ENCODE measurements at regions not wholly inside any gene's neighbourhood (a gene's known extent, or its start where the extent isn't known, plus 50 kb on each side); places are given as distances from the start of the nearest gene placed in this dataset.

DNA sequence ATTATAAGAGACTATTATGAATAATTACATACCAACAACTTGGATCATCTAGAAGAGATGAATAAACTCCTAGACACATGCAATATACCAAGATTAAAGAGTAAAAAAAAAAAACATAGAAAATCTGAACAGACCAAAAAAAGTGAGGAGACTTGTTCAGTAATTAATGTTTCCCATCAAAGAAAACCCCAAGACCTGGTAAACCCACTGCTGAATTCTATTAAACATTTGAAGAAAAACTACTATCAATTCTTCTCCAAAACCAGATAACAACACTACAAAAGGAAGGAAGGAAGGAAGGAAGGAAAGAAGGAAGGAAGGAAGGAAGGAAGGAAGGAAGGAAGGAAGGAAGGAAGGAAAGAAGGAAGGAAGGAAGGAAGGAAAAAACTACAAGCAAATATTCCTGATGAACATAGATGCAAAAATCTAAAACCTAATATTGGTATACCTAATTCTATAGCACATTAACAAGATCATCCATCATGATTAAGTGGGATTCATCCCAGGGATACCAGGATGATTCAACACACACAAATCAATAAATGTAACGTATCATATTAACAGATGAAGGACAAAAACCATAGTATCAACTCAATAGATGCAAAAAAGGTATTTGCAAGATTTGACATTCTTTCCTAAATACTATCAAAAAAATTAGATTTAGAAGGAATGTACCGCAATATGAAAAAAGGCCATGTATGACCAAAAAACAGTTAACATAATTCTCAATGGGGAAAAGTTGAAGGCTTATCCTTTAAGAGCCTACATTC is 445.5 kb downstream of the KCNH5 start:
- DNase-seq (ENCODE audit: extremely low spot score): no peak
- ChIA-PET CTCF (no interaction called here), POLR2A (no interaction called here)
- TF ChIP-seq CTBP1 (IDR thresholded peaks at IDR 0.05; ENCODE audit: borderline replicate concordance) (no peak), L3MBTL2 (conservative IDR thresholded peaks at IDR 0.05) (no peak), ARNT (IDR thresholded peaks at IDR 0.05) (no peak), BHLHE40 (IDR thresholded peaks at IDR 0.05; ENCODE audit: borderline replicate concordance) (no peak), FOXM1 (IDR thresholded peaks at IDR 0.05; ENCODE audit: borderline replicate concordance) (no peak), ELF4 (IDR thresholded peaks at IDR 0.05) (no peak), HDGF (IDR thresholded peaks at IDR 0.05; ENCODE audit: borderline replicate concordance) (no peak), LEF1 (IDR thresholded peaks at IDR 0.05; ENCODE audit: borderline replicate concordance) (no peak), TARDBP (IDR thresholded peaks at IDR 0.05) (no peak), SUZ12 (IDR thresholded peaks at IDR 0.05) (no peak), ZNF384 (IDR thresholded peaks at IDR 0.05) (no peak), FOXK2 (IDR thresholded peaks at IDR 0.05) (no peak), FOXA1 (IDR thresholded peaks at IDR 0.05) (no peak), SP1 (IDR thresholded peaks at IDR 0.05) (no peak), NFRKB (IDR thresholded peaks at IDR 0.05) (no peak)
- TF ChIP-seq, protein P1, sequence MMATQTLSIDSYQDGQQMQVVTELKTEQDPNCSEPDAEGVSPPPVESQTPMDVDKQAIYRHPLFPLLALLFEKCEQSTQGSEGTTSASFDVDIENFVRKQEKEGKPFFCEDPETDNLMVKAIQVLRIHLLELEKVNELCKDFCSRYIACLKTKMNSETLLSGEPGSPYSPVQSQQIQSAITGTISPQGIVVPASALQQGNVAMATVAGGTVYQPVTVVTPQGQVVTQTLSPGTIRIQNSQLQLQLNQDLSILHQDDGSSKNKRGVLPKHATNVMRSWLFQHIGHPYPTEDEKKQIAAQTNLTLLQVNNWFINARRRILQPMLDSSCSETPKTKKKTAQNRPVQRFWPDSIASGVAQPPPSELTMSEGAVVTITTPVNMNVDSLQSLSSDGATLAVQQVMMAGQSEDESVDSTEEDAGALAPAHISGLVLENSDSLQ (IDR thresholded peaks at IDR 0.05): no peak

DNA sequence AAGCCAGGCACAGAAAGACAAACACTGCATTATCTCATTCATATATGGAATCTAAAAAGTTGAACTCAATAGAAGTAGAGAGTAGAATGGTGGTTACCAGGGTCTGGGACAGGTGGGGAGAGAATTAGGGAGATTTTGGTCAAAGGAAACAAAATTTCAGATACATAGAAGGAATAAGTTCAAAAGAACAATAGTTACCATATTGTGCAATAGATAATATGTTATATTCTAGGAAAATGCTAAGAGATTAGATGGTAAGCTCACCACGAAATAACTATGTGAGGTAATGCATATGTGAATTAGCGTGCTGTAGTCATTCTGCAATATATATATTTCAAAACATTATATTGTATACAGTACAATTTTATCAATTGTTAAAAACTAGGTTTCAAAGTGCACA is 442.5 kb downstream of the KCNH5 start:
- ChIA-PET CTCF (no interaction called here), POLR2A (no interaction called here)
- TF ChIP-seq TARDBP (IDR thresholded peaks at IDR 0.05) (no peak), CTBP1 (IDR thresholded peaks at IDR 0.05; ENCODE audit: borderline replicate concordance) (no peak), FOXA1 (IDR thresholded peaks at IDR 0.05) (no peak), L3MBTL2 (conservative IDR thresholded peaks at IDR 0.05) (no peak), NFRKB (IDR thresholded peaks at IDR 0.05) (no peak), ARNT (IDR thresholded peaks at IDR 0.05) (no peak), LEF1 (IDR thresholded peaks at IDR 0.05; ENCODE audit: borderline replicate concordance) (no peak), ELF4 (IDR thresholded peaks at IDR 0.05) (no peak), SUZ12 (IDR thresholded peaks at IDR 0.05) (no peak), SP1 (IDR thresholded peaks at IDR 0.05) (no peak)
- TF ChIP-seq, protein P1 (IDR thresholded peaks at IDR 0.05): no peak
- DNase-seq (ENCODE audit: extremely low spot score): no peak

DNA sequence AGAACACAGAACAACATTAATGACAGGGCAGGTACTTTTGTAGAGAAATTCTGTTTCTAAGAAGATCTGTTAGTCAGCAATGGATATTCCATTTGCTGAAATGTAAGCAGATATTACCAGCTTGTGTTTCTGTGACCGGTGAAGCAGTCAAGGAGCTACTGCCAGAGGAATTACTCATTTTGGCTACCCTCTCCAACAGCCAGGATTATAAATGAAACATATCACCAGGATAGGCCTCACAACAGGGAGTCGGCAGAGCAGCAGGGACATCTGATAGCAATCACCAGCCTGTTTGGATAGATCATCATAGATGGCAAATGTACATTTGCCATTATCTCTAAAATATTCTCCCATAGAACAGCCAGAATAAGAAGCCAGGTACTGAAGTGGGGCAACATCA is 440.7 kb downstream of the KCNH5 start:
- no peak for TF ChIP-seq L3MBTL2 (conservative IDR thresholded peaks at IDR 0.05)
- TF ChIP-seq FOXK2 (IDR thresholded peaks at IDR 0.05): no peak
- TF ChIP-seq ARNT (IDR thresholded peaks at IDR 0.05): no peak
- TF ChIP-seq FOXM1 (IDR thresholded peaks at IDR 0.05; ENCODE audit: borderline replicate concordance): no peak
- no peak for TF ChIP-seq FOXA1 (IDR thresholded peaks at IDR 0.05)
- TF ChIP-seq, protein P1 (IDR thresholded peaks at IDR 0.05): no peak
- no peak for TF ChIP-seq HDGF (IDR thresholded peaks at IDR 0.05; ENCODE audit: borderline replicate concordance)
- TF ChIP-seq CTBP1 (IDR thresholded peaks at IDR 0.05; ENCODE audit: borderline replicate concordance): no peak
- TF ChIP-seq BHLHE40 (IDR thresholded peaks at IDR 0.05; ENCODE audit: borderline replicate concordance): no peak
- TF ChIP-seq SUZ12 (IDR thresholded peaks at IDR 0.05): no peak
- no peak for TF ChIP-seq TARDBP (IDR thresholded peaks at IDR 0.05)
- no peak for TF ChIP-seq SP1 (IDR thresholded peaks at IDR 0.05)
- no peak for TF ChIP-seq ELF4 (IDR thresholded peaks at IDR 0.05)
- TF ChIP-seq LEF1 (IDR thresholded peaks at IDR 0.05; ENCODE audit: borderline replicate concordance): no peak
- TF ChIP-seq NFRKB (IDR thresholded peaks at IDR 0.05): no peak
- TF ChIP-seq ZNF384 (IDR thresholded peaks at IDR 0.05): no peak
- CTCF ChIA-PET: no interaction called here
- DNase-seq (ENCODE audit: extremely low spot score): no peak
- POLR2A ChIA-PET: no interaction called here

DNA sequence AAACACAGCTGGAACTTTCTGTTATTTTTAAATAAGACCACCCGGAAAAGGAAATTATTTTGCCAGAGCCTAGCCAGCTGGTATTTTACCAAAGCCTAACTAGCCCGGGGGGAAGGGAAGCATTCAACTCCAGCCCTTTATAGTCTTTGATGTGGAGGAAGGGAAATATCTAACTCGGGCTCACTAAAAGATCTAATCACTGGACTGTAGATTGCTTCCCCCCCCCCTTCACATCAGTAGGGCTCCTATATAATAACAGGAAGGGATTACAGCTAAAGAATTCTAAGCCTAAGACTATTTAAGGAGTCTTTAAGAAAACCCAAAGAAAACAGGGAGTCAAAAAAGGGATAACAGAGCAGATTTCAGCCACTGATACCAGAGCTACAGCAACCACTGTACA is 431.1 kb downstream of the KCNH5 start:
- ChIA-PET CTCF (no interaction called here), POLR2A (no interaction called here)
- TF ChIP-seq BHLHE40 (IDR thresholded peaks at IDR 0.05; ENCODE audit: borderline replicate concordance) (no peak), ELF4 (IDR thresholded peaks at IDR 0.05) (no peak), FOXK2 (IDR thresholded peaks at IDR 0.05) (no peak), FOXM1 (IDR thresholded peaks at IDR 0.05; ENCODE audit: borderline replicate concordance) (no peak), TARDBP (IDR thresholded peaks at IDR 0.05) (no peak), L3MBTL2 (conservative IDR thresholded peaks at IDR 0.05) (no peak), NFRKB (IDR thresholded peaks at IDR 0.05) (no peak), ZNF384 (IDR thresholded peaks at IDR 0.05) (no peak), ARNT (IDR thresholded peaks at IDR 0.05) (no peak)
- TF ChIP-seq, protein P1 (IDR thresholded peaks at IDR 0.05): no peak
- no peak for DNase-seq (ENCODE audit: extremely low spot score)

DNA sequence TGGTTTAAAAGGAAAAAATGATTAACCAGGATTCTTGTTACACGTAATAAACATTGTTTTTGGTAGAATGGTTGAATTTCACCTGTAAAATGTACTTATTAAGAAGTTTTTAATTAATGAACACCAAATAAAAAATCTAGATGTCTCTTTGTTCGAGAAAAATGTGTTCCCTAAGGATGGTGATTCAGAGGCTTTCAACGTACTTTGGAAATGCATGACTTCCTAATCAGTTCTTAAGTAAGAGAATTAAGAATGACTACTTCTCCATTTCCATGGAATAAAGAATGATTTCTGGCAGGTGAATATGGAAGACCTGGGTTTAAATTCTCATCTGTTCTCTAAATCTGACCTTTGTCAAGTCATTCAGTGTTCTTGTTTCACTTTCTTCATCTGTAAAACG is 428.6 kb downstream of the KCNH5 start:
- POLR2A ChIA-PET: no interaction called here
- TF ChIP-seq, protein P1 (IDR thresholded peaks at IDR 0.05): no peak
- TF ChIP-seq BHLHE40 (IDR thresholded peaks at IDR 0.05; ENCODE audit: borderline replicate concordance): no peak
- CTCF ChIA-PET: no interaction called here
- DNase-seq (ENCODE audit: extremely low spot score): no peak

Measured in HEK293T (cell line).